Esophagus muscularis mucosa (tissue), 4 donors: ENCODE measurements at regions not wholly inside any gene's neighbourhood (a gene's known extent, or its start where the extent isn't known, plus 50 kb on each side); places are given as distances from the start of the nearest gene placed in this dataset.

Experiments
- DNase-seq: peaks from one replicate; pipeline ENCODE4 v3.0.0-alpha.2; 2017; ENCODE audit errors: extremely low spot score
- H3K27ac ChIP-seq, 4 donors: fragments of 200-600 bp; sonication (generic); replicated peaks in 1 of 4; 1 replicate in 3 of 4; 2 replicates in 1 of 4; pipeline ENCODE4 v1.5.1; 2016 to 2019; ENCODE audit warnings: mild to moderate bottlenecking in 1 of 4
- H3K27me3 ChIP-seq, 4 donors: fragments of 200-600 bp; sonication (generic); one replicate each; pipeline versions ENCODE4 v1.5.1 to v1.6.0; 2016 to 2019
- H3K36me3 ChIP-seq, 4 donors: fragments of 200-600 bp; sonication (generic); one replicate each; pipeline ENCODE4 v1.5.1; 2016 to 2019
- H3K4me1 ChIP-seq, 4 donors: fragments of 200-600 bp; sonication (generic); one replicate each; pipeline ENCODE4 v1.5.1; 2016 to 2019
- H3K4me3 ChIP-seq, 4 donors: fragments of 200-600 bp; sonication (generic); 1 replicate in 2 of 4; 2 replicates in 2 of 4; pipeline ENCODE4 v1.5.1; 2016 to 2019; ENCODE audit warnings: mild to moderate bottlenecking in 4 of 4, moderate library complexity in 1 of 4
- H3K9me3 ChIP-seq, 4 donors: fragments of 200-600 bp; sonication (generic); 1 replicate in 3 of 4; 2 replicates in 1 of 4; pipeline ENCODE4 v1.5.1; 2016 to 2019
- EP300 ChIP-seq: sonication (generic); formaldehyde crosslinking; IDR thresholded peaks from one replicate; pipeline ENCODE4 v1.6.1; 2017; ENCODE audit warnings: antibody characterized with exemption
- POLR2A ChIP-seq: fragments of 450-650 bp; IDR thresholded peaks from one replicate; pipeline ENCODE4 v1.6.1; 2017; ENCODE audit warnings: antibody characterized with exemption, moderate library complexity, mild to moderate bottlenecking, low read depth
- POLR2AphosphoS5 ChIP-seq, 2 donors: sonication (generic); formaldehyde crosslinking; IDR thresholded peaks; one replicate each; pipeline ENCODE4 v1.6.1; 2017; ENCODE audit warnings: antibody characterized with exemption in 2 of 2
- WGBS: methylation state at CpG from one replicate; pipeline ENCODE4 v1.1.5; 2018; 5-methylcytosine and 5-hydroxymethylcytosine counted together
- intact Hi-C: fragments of 100-400 bp; cut with DNase I; formaldehyde crosslinking; loops from one replicate; pipeline ENCODE4 v1.15.1; 2023
- TF ChIP-seq, protein P1 (sequence below), 3 experiments: fragments of 200-600 bp in 2 of 3; fragments of 450-650 bp in 1 of 3; sonication (generic) in 2 of 3; IDR thresholded peaks; one replicate each; pipeline ENCODE4 v1.5.1; 2017 to 2019; ENCODE audit warnings: antibody characterized with exemption in 3 of 3, mild to moderate bottlenecking in 2 of 3, moderate library complexity in 1 of 3

DNA sequence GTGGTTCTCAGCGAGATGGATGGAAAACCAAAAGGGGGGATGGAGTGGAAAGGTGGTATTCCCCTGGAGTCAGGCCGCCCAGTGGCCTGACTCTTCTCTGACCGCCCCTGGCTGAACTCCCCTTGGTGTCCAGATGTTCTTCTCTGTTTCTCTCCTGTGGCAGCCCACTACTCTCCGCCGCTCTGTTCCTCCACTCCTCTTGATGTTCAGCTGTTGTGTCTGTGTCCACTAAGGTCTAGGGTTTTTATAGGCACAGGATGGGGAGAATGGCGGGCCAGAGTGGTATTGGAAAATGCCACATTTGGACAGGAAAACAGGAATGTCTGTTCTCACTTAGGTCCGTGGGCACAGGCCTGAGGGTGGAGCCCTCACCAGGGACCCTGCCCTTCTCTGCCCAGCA is 954.3 kb upstream of the MBL2 start:
- H3K27me3 ChIP-seq = no peaks in the 10 kb centered on the region
- TF ChIP-seq EP300 = no peak
- TF ChIP-seq, protein P1, sequence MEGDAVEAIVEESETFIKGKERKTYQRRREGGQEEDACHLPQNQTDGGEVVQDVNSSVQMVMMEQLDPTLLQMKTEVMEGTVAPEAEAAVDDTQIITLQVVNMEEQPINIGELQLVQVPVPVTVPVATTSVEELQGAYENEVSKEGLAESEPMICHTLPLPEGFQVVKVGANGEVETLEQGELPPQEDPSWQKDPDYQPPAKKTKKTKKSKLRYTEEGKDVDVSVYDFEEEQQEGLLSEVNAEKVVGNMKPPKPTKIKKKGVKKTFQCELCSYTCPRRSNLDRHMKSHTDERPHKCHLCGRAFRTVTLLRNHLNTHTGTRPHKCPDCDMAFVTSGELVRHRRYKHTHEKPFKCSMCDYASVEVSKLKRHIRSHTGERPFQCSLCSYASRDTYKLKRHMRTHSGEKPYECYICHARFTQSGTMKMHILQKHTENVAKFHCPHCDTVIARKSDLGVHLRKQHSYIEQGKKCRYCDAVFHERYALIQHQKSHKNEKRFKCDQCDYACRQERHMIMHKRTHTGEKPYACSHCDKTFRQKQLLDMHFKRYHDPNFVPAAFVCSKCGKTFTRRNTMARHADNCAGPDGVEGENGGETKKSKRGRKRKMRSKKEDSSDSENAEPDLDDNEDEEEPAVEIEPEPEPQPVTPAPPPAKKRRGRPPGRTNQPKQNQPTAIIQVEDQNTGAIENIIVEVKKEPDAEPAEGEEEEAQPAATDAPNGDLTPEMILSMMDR (IDR thresholded peaks at IDR 0.05) = no peak
- TF ChIP-seq POLR2AphosphoS5 (IDR thresholded peaks at IDR 0.05) = no peak
- TF ChIP-seq POLR2A = no peak
- intact Hi-C loops = no loop called here
- H3K9me3 ChIP-seq = no peaks in the 10 kb centered on the region
- no peak overlapping the region for H3K27ac ChIP-seq
- no peak overlapping the region for H3K4me3 ChIP-seq
- H3K36me3 ChIP-seq = no peaks in the 10 kb centered on the region
- 93% methylated on average over 7 of the region's 7 CpGs for WGBS
- no peaks in the 10 kb centered on the region for H3K4me1 ChIP-seq
- no peak for DNase-seq

DNA sequence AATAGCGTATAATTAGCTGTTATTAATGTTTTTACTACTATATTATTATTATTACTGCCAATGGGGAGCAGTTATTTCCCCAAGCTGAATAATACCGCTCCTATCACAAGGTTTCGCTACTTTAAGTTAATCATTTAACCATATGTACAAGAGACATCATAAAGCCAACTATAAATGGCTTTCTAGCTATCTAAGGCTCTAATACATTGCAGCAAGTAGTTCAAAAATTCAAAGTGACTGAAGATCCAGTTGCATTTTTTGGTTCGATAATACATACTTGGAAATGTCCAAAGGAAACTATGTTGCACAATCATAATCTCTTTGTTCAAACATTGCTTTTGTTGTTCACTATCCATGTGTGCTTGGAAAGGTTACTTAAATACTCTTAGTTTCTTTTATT is 952.0 kb upstream of the MBL2 start:
- H3K27ac ChIP-seq = no peak overlapping the region
- H3K27me3 ChIP-seq = no peaks in the 10 kb centered on the region
- no peak overlapping the region for H3K4me3 ChIP-seq
- 92% methylated on average over 4 of the region's 4 CpGs for WGBS
- H3K9me3 ChIP-seq = no peaks in the 10 kb centered on the region
- no peak for DNase-seq
- no peaks in the 10 kb centered on the region for H3K4me1 ChIP-seq
- TF ChIP-seq POLR2A (no peak), EP300 (no peak), POLR2AphosphoS5 (IDR thresholded peaks at IDR 0.05) (no peak)
- TF ChIP-seq, protein P1 (IDR thresholded peaks at IDR 0.05) = no peak
- intact Hi-C loops = no loop called here
- H3K36me3 ChIP-seq = no peaks in the 10 kb centered on the region

DNA sequence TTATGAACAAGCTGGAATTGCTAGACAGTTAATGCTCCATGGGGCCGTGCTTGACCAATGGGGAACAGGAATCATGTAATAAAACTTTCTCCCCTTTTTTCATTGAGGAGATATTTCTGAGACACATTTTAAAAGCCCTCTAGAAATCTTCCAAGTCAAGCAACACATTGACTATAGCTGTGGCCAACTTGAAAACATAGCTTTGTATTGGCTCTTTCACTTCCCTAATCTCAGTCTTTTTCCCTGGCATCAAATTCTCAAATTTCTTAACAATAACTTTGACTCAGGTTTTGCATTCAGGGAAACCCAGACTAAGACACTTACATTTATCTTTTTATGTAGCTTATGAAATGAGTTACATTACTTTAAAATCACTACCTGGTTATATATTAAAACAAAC is 947.1 kb upstream of the MBL2 start:
- 89% methylated on average over 1 of the region's 1 CpG for WGBS
- Histone ChIP-seq H3K4me3 (no peak overlapping the region), H3K9me3 (no peaks in the 10 kb centered on the region), H3K36me3 (no peaks in the 10 kb centered on the region), H3K4me1 (no peaks in the 10 kb centered on the region), H3K27me3 (no peaks in the 10 kb centered on the region), H3K27ac (no peak overlapping the region)
- intact Hi-C loops = no loop called here
- DNase-seq = no peak
- TF ChIP-seq, protein P1 (IDR thresholded peaks at IDR 0.05) = no peak
- TF ChIP-seq EP300 (no peak), POLR2A (no peak), POLR2AphosphoS5 (IDR thresholded peaks at IDR 0.05) (no peak)

DNA sequence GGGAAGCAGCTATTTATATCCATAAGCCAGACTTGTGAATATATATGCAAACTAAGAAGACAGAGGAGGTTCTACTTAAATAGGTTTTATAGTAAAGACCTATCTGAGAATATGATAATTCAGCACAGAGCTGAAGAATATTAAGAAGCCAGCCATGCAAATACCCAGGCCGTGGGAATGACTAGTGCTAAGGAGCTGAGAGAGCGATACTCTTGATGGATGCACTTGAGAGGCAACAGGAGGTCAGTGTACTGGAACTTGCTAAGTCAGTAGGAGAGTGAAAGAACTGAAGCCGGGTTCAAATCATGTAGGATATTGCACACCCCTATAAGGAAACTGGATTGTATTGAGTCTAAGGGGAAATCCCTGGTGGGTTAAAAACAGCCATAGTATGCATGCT is 943.6 kb upstream of the MBL2 start:
- Histone ChIP-seq H3K4me3 (no peak overlapping the region), H3K36me3 (no peaks in the 10 kb centered on the region), H3K27me3 (no peaks in the 10 kb centered on the region), H3K4me1 (no peaks in the 10 kb centered on the region), H3K9me3 (no peaks in the 10 kb centered on the region), H3K27ac (no peak overlapping the region)
- DNase-seq = no peak
- intact Hi-C loops = no loop called here
- TF ChIP-seq EP300 (no peak), POLR2AphosphoS5 (IDR thresholded peaks at IDR 0.05) (no peak), POLR2A (no peak)
- TF ChIP-seq, protein P1 (IDR thresholded peaks at IDR 0.05) = no peak
- 97% methylated on average over 3 of the region's 3 CpGs for WGBS

DNA sequence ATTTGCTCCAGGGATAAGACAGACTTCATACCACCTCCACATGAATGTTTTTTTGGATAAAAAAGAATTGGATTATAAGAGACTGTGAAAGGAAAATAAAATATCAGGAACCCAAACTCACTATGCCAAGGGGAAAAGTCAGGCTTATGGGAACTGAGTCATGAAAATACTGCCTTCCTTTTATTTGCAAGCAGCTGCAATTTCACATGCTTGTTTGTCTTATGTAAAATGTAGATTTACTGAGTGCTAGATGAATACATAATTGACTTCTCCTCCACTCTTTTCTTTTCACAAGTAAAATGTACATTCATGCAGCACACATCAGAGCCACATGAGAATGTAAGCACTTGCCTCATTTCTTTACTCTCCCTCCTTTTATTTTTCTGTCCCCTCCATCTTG is 940.8 kb upstream of the MBL2 start:
- no peak overlapping the region for H3K27ac ChIP-seq
- H3K4me1 ChIP-seq = no peaks in the 10 kb centered on the region
- no peaks in the 10 kb centered on the region for H3K27me3 ChIP-seq
- intact Hi-C loops = no loop called here
- TF ChIP-seq EP300 = no peak
- TF ChIP-seq, protein P1 (IDR thresholded peaks at IDR 0.05) = no peak
- no peak for TF ChIP-seq POLR2AphosphoS5 (IDR thresholded peaks at IDR 0.05)
- no peak for TF ChIP-seq POLR2A
- DNase-seq = no peak
- peaks cover 0 to 3% (median 0%) of the 10 kb centered on the region in 4 donors for H3K9me3 ChIP-seq
- H3K36me3 ChIP-seq = no peaks in the 10 kb centered on the region
- H3K4me3 ChIP-seq = no peak overlapping the region
